SH-SY5Y (cell line): ENCODE measurements at regions not wholly inside any gene's neighbourhood (a gene's known extent, or its start where the extent isn't known, plus 50 kb on each side); places are given as distances from the start of the nearest gene placed in this dataset.

Experiments
- GATA2 ChIP-seq: IDR thresholded peaks from 2 replicates; pipeline ENCODE4 v1.6.1; 2011; ENCODE audit warnings: mild to moderate bottlenecking, low read depth, low read length
- GATA3 ChIP-seq: IDR thresholded peaks from 2 replicates; pipeline ENCODE4 v1.6.1; 2011; ENCODE audit warnings: low read depth, mild to moderate bottlenecking, low read length, moderate library complexity

- TF ChIP-seq GATA2 (no peak), GATA3 (no peak)
Observed at GRCh38 chr4:173735049-173735448, 205.0 kb upstream of the HAND2 start.
